ENCODE measurements at regions not wholly inside any gene's neighbourhood (a gene's known extent, or its start where the extent isn't known, plus 50 kb on each side); places are given as distances from the start of the nearest gene placed in this dataset.

DNA sequence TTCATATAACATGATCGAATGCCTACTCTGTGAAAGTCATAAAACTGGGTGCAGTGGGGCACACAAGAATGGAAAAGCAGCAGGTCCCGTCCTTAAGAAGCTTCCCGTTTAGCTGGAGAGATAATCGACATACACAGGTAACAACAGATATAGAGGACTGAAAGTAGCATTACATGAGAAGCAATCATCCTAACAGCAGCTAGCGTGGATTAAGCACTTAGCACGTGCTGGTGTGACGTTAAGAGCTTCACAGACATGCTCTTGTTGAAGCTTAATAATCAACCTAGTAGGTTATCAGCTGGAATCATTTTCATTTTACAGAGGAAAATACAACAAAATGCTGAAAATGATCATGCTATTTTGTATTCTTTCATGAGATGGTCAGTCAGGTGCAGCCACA is 184.8 kb downstream of the GPAM start:
- DNase-seq = no peak

- DNase-seq = no peak
Measured at GRCh38 chr10:111999205-111999914, 184.2 kb downstream of the GPAM start.

DNA sequence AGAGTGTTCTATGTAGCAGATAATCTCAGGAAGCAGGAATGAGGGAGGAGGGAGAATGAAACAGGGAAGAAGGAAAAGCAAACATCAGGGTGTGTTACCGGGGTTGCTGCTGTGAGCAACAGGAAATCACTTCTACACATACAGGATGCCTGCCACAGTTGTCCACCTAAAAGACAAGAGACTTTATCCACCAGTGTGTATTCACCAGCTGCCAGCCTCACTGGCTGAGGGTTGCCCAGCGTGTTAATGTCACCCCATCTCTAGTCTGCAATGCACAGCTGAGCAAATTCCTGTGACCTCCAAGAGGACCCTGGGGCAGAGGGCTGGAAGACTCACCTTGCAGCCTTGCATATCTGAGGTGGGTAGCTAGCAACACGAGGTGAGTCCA is 183.7 kb downstream of the GPAM start:
- DNase-seq = no peak

DNA sequence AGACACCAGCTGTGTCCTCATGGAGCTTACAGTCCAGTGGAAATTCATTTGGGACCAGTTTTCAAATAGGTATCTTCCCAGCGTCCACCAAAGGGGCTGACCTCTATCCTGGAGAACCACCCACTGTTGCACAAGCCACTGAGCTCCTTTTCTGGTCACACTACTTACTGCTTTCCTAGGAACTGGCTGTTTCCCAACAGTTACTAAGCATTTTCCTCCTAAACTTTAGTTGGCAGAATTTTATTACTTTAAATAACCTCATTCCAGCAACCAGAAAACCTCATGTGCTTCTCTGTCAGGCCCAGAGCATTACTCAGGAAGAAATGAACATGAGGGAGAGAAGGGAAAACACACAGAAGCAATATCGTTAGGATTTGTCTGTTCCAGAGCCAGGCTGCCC is 183.1 kb downstream of the GPAM start:
- peak; percentile 23 for DNase-seq

DNA sequence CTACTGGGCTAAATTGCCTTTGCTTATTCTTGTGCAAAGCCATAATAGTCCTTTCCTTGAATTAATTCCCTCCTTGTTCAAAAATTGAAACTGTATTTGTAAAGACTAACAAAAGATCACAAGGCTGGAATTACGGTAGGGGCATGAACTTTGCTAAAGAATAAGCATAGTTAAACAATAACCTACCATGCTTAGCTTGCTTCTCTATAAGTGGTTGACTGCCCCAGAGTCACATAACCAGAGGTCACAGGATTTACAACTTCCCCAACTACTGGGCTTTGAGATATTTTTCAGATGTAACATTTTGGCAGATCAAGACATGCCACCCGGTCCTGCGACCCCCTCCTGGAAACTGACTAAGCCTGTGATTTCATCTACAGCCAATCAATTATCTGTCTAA is 181.4 kb downstream of the GPAM start:
- DNase-seq = no peak

- no peak for DNase-seq
Measured at GRCh38 chr10:112004075-112004474, 179.5 kb downstream of the GPAM start.

- no peak for DNase-seq
Measured at GRCh38 chr10:112005044-112005443, 178.5 kb downstream of the GPAM start.

DNA sequence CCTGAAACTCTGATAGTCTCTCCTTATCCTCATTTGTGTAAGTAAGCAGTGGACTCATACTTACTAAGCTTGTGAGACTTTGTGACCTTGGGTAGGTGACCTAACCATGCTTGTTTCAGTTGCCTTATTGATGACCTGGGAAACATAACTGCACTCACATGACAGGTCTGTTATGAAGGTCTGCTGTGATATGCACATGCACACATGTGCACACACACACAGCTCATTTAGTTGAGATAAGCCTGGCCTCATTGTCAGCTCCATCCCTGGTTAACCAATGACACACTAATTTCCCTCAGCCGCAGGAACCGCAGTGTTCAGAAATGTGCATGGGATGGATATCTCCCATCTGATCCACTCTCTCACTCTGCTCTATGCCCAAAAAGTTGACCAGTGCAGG is 177.2 kb downstream of the GPAM start:
- no peak for DNase-seq

DNA sequence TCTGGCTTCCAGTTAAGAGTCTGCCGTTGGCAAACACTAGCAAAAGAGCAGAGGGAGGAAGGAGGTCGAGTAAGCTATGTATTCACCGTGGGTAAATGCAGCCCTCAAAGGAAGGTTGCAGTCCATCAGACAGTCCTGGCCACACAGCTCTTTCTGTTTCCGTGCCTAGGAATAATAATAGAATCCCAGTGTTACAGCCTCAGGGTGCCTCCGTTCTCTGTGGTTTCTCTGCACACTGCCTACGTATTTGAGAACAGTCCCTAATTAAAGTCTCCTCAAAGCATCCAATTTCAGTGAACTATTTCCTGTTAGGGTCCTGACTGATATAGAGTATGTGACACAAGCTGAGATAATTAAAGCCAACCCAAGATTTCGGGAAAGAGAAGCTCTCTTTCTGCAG is 176.7 kb downstream of the GPAM start:
- no peak for DNase-seq

DNA sequence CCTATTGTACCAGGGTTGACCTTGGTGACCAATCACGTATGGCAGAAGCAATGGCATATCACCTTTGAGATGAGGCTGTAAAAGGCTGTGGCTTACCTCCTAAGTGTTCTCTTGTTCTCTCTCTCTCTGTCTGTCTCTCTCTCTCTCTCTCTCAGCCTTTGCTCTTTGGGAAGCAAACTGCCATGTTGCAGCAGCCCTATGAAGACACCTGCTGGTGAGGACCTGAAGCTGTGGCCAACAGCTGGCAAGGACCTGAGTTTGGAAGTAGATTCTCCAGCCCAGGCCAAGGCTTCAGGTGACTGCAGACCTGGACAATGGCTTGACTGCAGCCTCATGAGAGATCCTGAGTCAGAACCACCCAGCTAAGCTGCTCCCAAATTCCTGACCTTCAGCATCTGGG is 161.4 kb downstream of the GPAM start:
- no peak for DNase-seq

DNA sequence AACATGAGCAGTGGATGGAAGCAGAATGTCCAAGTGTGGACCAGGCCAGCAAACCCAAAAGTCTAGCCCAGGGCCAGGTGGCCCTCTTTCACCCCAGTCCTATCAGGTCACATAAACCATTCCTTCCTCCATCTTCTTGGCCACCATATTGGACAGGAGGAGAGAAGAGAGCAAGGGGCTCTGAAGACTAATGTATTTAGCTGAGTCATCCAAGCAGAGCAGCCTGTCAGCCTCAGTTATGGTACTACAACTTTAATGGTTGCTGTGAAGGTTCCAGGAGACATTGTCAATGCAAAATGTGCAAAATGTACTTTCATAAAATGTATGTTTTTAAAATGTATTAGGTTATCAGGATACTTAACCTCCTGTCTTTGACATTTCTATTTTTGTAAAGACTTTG is 159.5 kb downstream of the GPAM start:
- DNase-seq = no peak

DNA sequence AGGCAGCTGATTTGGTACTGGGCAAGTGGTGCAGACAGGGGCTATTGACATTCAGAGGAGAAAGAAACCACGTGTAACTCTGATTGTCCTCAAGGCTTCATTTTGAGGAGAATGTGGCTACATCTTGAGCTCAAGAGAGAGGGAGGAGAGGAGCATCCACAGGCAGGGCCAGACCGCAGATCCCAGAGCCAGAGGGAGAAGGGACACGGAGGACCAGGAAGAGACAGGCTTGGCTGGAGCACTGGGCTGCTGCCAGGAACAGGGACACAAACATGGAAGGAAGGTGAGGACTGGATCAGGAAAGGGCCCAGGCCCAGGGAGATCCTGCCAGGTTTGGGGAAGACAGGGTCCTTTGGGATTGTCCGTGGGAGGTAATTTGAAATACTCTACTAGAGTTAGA is 158.3 kb downstream of the GPAM start:
- DNase-seq = no peak

DNA sequence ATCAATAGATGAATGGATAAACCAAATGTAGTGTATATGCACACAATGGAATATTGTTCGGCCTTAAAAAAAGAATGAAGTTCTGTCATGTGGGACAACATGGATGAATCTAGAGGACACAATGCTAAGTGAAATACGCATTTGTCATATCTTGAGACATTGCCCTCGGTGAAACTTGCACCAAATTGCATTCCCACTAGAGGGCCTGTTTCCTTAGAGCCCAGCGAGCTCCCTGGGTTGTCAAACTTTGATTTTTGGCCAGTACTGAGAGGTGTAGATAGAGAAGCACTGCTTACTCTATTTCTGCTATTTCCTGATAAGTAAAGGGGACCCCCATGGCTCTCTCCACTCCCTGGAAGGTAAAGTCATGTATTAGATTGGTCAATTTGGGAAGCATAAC is 157.1 kb downstream of the GPAM start:
- no peak for DNase-seq

- DNase-seq = no peak
Measured at GRCh38 chr10:112027731-112028280, 155.8 kb downstream of the GPAM start.

- DNase-seq = no peak
Measured at GRCh38 chr10:112030431-112030830, 153.1 kb downstream of the GPAM start.

GRCh38 chr10:112039823-112040222 is 143.7 kb downstream of the GPAM start:
- DNase-seq = no peak

- DNase-seq = no peak
Measured at GRCh38 chr10:112040696-112041095, 142.9 kb downstream of the GPAM start.

- peak; percentile 23 for DNase-seq
Measured at GRCh38 chr10:112045938-112046337, 137.6 kb downstream of the GPAM start.

GRCh38 chr10:112047674-112048073 is 135.9 kb downstream of the GPAM start:
- no peak for DNase-seq

- DNase-seq = no peak
Measured at GRCh38 chr10:112052166-112052565, 131.4 kb downstream of the GPAM start.

DNA sequence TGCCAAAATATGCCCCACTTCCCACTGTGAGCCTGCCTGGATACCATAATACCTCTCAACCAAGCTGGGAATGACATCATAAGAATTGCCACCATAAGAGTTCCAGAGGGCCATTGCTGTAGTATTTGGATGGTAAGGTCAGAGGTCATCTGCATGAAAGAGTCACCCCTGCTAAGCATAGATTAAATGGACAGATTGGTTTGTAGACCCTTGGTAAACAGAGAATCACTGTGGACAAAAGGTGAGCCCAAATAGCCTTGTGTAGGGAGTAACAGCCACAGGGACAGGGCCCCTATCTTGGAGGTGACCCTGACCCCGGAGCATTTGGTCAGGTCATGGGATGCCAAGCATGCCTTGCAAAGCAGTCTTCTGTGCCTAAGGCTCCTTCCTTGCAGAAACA is 129.7 kb downstream of the GPAM start:
- DNase-seq = no peak

DNA sequence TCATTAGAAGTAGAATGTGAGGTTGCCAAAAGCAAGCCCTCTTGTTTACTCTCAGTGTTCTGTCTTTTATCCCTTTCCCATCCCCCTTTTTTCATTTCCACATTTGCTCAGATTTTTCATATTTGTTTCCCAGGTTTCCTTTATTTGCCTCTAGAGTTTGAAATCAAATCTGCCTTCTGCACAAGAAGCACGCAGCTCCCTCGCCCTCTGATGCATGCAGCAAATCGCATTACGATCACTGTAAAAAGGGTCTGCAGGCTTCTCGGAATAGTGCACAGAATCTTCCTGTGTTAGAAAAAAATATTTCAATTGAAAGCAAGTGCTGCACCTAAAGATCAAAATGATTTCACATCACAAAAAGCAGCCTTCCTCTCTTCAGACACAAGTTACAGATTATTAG is 129.0 kb downstream of the GPAM start:
- DNase-seq = no peak

DNA sequence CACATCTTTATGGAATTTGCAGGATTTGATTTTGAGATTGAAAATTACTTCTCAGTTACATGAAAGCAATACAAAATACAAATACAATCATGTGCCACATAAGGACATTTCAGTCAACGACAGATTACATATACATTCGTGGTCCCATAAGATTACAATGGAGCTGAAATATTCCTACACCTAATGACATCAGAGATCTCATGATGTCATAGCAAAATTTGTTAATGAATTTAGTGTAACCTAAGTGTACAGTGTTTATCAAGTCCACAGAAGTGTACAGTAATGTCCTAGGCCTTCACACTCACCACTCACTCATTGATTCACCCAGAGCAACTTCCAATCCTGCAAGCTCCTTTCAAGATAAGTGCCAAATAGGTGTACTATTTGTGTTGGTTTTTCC is 126.5 kb downstream of the GPAM start:
- no peak for DNase-seq

DNA sequence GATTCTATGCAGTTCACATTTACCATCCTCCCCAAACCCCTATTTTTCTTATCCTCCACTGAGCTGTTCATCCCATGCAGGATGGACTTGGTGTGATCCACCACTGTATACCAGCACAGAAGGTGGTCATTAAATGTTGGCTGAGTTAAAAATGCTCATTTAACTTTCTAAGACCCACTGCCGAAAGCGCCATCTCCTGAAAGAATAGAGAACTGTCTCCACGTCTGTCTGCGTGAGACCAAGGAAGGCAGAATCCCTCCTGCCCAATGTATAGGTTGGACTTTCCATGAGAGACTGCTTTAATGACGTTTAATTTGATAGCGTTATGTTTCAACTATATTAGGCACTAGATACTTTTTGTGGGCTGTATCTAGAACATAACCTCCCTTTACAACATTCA is 124.3 kb downstream of the GPAM start:
- no peak for DNase-seq

- DNase-seq = no peak
Measured at GRCh38 chr10:112071596-112072133, 111.9 kb downstream of the GPAM start.
